CD1c-positive myeloid dendritic cell (primary cell): ENCODE measurements at regions not wholly inside any gene's neighbourhood (a gene's known extent, or its start where the extent isn't known, plus 50 kb on each side); places are given as distances from the start of the nearest gene placed in this dataset.

Experiments used
- DNase-seq: peaks from one replicate; pipeline ENCODE4 v3.0.0-alpha.2; 2016; ENCODE audit errors: extremely low spot score

- no peak for DNase-seq
These were observed 52.8 kb upstream of the VWDE start for GRCh38 chr7:12456506-12456905.

GRCh38 chr7:12458520-12459131 lies 55.0 kb upstream of the VWDE start:
- peak; percentile 46 for DNase-seq

GRCh38 chr7:12467837-12468236 lies 64.2 kb upstream of the VWDE start:
- DNase-seq, result no peak

GRCh38 chr7:12469568-12469967 lies 65.9 kb upstream of the VWDE start:
- no peak for DNase-seq

GRCh38 chr7:12470930-12471329 lies 67.3 kb upstream of the VWDE start:
- no peak for DNase-seq

- DNase-seq, result no peak
These were observed 70.4 kb upstream of the VWDE start for GRCh38 chr7:12474035-12474434.

- DNase-seq, result no peak
These were observed 71.8 kb upstream of the VWDE start for GRCh38 chr7:12475362-12476063.

GRCh38 chr7:12477620-12478019 lies 74.0 kb upstream of the VWDE start:
- DNase-seq, result no peak

GRCh38 chr7:12481722-12482121 lies 78.1 kb upstream of the VWDE start:
- DNase-seq, result no peak

- no peak for DNase-seq
These were observed 82.2 kb upstream of the VWDE start for GRCh38 chr7:12485845-12486244.

GRCh38 chr7:12488341-12488740 lies 82.2 kb upstream of the SCIN start:
- DNase-seq, result no peak

- DNase-seq, result peak; percentile 42
These were observed 80.3 kb upstream of the SCIN start for GRCh38 chr7:12490107-12490688.

- no peak for DNase-seq
These were observed 79.6 kb upstream of the SCIN start for GRCh38 chr7:12490940-12491339.

GRCh38 chr7:12491526-12491925 lies 79.0 kb upstream of the SCIN start:
- no peak for DNase-seq

GRCh38 chr7:12493407-12493806 lies 77.1 kb upstream of the SCIN start:
- DNase-seq, result no peak

- no peak for DNase-seq
These were observed 76.4 kb upstream of the SCIN start for GRCh38 chr7:12493863-12494686.

GRCh38 chr7:12494687-12495024 lies 75.9 kb upstream of the SCIN start:
- no peak for DNase-seq

GRCh38 chr7:12496901-12497674 lies 73.4 kb upstream of the SCIN start:
- peak; percentile 55 for DNase-seq

GRCh38 chr7:12504149-12504548 lies 66.4 kb upstream of the SCIN start:
- DNase-seq, result no peak

GRCh38 chr7:12508005-12508404 lies 62.5 kb upstream of the SCIN start:
- no peak for DNase-seq

- DNase-seq, result no peak
These were observed 62.0 kb upstream of the SCIN start for GRCh38 chr7:12508554-12508953.

- no peak for DNase-seq
These were observed 53.1 kb upstream of the SCIN start for GRCh38 chr7:12517451-12517850.
